ENCODE measurements at regions not wholly inside any gene's neighbourhood (a gene's known extent, or its start where the extent isn't known, plus 50 kb on each side); places are given as distances from the start of the nearest gene placed in this dataset.

- TF ChIP-seq POLR2A (IDR thresholded peaks at IDR 0.05) (no peak), CTCF (IDR thresholded peaks at IDR 0.05) (no peak)
These were observed 102.1 kb downstream of the CRPPA start for GRCh38 chr7:16318989-16319915.
